ENCODE measurements at regions not wholly inside any gene's neighbourhood (a gene's known extent, or its start where the extent isn't known, plus 50 kb on each side); places are given as distances from the start of the nearest gene placed in this dataset.

- TF ChIP-seq, protein P1, sequence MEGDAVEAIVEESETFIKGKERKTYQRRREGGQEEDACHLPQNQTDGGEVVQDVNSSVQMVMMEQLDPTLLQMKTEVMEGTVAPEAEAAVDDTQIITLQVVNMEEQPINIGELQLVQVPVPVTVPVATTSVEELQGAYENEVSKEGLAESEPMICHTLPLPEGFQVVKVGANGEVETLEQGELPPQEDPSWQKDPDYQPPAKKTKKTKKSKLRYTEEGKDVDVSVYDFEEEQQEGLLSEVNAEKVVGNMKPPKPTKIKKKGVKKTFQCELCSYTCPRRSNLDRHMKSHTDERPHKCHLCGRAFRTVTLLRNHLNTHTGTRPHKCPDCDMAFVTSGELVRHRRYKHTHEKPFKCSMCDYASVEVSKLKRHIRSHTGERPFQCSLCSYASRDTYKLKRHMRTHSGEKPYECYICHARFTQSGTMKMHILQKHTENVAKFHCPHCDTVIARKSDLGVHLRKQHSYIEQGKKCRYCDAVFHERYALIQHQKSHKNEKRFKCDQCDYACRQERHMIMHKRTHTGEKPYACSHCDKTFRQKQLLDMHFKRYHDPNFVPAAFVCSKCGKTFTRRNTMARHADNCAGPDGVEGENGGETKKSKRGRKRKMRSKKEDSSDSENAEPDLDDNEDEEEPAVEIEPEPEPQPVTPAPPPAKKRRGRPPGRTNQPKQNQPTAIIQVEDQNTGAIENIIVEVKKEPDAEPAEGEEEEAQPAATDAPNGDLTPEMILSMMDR (IDR thresholded peaks at IDR 0.05; ENCODE audit: low read length, missing control alignments), result no peak
- H3K4me3 ChIP-seq (replicated peaks; ENCODE audit: low read depth, low read length), result no peak overlapping the region
- peak; percentile 71 for DNase-seq (ENCODE audit: low read depth)
Measured at GRCh38 chr3:152719264-152719663, 115.7 kb upstream of the P2RY1 start.

- DNase-seq (ENCODE audit: low read depth), result no peak
- TF ChIP-seq, protein P1 (IDR thresholded peaks at IDR 0.05; ENCODE audit: low read length, missing control alignments), result no peak
- no peak overlapping the region for H3K4me3 ChIP-seq (replicated peaks; ENCODE audit: low read depth, low read length)
Measured at GRCh38 chr3:152720951-152721718, 113.8 kb upstream of the P2RY1 start.

DNA sequence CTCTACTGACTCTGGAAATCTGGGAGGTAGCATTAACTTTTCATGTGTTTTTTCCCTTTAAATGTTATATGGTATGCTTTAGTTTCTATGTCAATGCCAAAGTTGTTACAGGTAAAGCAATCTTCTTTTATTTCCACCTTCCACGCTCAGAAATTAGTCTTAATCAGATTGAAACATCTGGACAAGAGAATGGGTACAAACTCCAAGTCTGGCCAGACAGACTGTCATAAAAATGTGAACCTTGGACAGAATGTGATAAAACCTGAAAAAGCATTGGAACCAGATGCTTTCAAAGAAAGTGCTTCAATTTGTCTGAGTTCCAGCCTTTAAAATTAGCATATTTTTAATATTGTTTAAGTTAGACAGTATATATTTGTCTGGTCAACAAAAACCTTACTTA, 110.7 kb upstream of the P2RY1 start:
- H3K4me3 ChIP-seq (replicated peaks; ENCODE audit: low read depth, low read length), result no peak overlapping the region
- no peak for DNase-seq (ENCODE audit: low read depth)
- TF ChIP-seq, protein P1 (IDR thresholded peaks at IDR 0.05; ENCODE audit: low read length, missing control alignments), result no peak

DNA sequence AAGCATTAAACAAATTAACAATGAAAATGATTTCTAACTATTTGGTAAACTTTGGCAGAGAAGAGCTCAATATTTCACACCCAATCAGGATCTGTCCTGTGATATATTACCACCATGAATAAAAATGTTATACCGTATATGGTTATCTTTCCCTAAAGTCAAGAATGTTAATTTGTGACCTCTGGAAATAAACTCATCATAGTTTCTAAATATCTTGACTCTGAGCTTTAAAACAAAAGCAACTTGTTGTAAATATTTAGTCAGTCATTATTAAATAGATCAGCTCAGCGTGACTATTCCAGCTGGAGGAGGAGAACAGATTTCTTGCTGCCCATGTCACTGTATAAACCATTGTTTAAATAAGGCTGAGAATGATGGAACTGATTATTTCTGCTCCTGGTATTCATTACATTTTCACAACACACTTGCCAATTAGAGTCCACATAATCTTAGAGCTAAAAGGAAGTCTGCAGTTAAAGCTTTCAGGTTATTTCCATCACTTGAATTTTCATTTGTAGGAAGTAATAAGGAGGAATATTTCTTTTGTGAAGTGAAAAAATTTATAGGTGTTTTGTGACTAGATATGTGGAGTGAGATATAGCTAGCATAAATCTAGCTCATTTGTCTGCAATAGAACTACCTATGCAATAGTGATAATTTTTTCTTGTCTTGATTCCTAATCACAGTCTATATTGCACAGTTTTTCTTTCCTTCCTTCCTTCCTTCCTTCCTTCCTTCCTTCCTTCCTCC, 106.5 kb upstream of the P2RY1 start:
- H3K4me3 ChIP-seq (replicated peaks; ENCODE audit: low read depth, low read length), result no peak overlapping the region
- no peak for DNase-seq (ENCODE audit: low read depth)
- TF ChIP-seq, protein P1 (IDR thresholded peaks at IDR 0.05; ENCODE audit: low read length, missing control alignments), result no peak

DNA sequence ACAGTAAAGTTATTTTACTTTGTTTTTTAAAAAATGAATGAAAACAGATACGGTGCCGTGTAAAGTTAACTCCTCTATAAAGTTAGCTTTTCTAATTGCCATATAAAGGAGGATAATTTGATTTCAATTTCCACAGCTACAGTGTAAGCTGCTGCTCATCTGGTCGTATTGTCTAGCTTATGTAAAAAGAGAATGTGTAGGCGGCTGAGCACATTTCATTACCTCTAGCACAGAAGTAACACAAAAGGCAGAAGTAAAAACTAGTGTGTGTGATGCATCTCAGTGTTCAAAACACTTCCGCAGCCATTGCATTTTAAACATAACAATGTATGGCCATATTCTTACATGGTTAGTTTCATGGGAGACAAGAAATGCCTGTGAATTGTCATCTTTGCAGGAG, 105.0 kb upstream of the P2RY1 start:
- DNase-seq (ENCODE audit: low read depth), result no peak
- TF ChIP-seq, protein P1 (IDR thresholded peaks at IDR 0.05; ENCODE audit: low read length, missing control alignments), result no peak
- no peak overlapping the region for H3K4me3 ChIP-seq (replicated peaks; ENCODE audit: low read depth, low read length)

GRCh38 chr3:152731511-152731910, 103.4 kb upstream of the P2RY1 start:
- TF ChIP-seq, protein P1 (IDR thresholded peaks at IDR 0.05; ENCODE audit: low read length, missing control alignments), result no peak
- no peak for DNase-seq (ENCODE audit: low read depth)
- H3K4me3 ChIP-seq (replicated peaks; ENCODE audit: low read depth, low read length), result no peak overlapping the region

Measured in fibroblast of pulmonary artery (primary cell).